ENCODE measurements at regions not wholly inside any gene's neighbourhood (a gene's known extent, or its start where the extent isn't known, plus 50 kb on each side); places are given as distances from the start of the nearest gene placed in this dataset.
A peak's percentile ranks its signal among the peaks of the same experiment; 100 is the strongest.

DNA sequence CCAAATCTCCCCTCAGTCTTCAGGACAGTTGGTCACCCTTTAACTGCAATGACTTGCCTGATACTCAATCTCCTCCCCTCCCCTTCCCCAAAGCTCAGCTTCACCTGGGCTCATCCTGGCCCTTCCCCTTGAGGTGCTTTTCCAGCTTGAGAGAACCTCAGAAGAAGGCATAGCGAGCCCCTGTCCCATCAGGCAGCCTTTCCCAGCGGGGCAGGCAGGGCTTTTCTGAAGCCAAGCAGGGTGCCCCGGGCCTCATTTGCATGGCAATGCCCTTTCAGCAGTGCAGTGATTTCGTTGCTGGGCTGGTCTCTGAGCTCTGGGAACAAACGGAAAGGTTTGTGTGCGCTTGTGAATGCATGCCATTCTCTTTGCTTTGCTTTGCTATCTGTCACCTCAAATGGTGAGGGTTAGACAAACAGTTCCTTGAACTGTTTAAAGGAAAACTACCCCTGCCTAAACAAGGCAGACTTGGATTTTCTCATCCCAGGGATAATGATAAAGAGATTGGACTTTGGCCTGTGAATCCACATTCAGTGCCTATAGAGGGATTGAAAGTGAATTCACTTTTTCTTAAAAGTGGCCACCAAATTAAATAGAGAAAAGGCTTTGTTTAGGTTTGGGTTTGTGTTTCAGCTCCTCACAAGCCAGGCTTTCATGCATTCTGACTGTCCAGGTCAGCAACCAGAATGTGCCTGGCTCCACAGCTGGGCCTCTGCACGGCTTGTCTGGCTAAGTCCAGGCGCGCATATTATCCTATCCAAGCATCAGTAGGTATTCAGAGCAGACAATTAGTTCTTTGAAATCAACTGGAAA, 165.3 kb downstream of the ZNF608 start:
- Histone ChIP-seq H3K27ac (no peak overlapping the region), H4K20me1 (no peaks in the 10 kb centered on the region), H3K4me1 (peaks cover 12 to 24% (median 19%) of the 10 kb centered on the region in 10 experiments; a peak in 19 of 20 replicates), H3K9ac (no peak overlapping the region), H3K4me3 (no peak overlapping the region), H3K9me3 (replicated peaks in 1 of 11) (peaks cover 8 to 18% (median 12%) of the 10 kb centered on the region in 11 experiments; a peak in 18 of 22 replicates), H3K36me3 (0 out of 22 replicates have a peak, but pooled peaks cover 0 to 5% (median 0%) of the 10 kb centered on the region in 11 experiments), H3K4me2 (no peak overlapping the region), H3K27me3 (no peaks in the 10 kb centered on the region)
- no peak for TF ChIP-seq Cebpa-rat (IDR thresholded peaks at IDR 0.05)

DNA sequence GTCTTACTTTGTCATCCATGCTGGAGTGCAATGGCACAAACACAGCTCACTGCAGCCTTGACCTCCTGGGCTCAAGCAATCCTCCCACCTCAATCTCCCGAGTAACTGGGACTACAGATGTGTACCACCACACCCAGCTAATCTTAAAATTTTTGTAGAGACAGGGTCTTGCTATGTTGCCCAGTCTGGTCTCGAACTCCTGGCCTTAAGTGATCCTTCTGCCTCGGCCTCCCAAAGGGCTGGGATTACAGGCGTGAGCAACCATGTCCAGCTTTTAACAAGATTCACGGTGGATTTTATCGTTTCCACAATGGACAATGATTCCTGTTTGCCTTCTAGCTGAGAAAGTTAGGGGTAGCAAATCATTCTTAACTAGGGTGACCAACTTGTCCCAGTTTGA, 165.9 kb downstream of the ZNF608 start:
- Histone ChIP-seq H3K4me2 (no peak overlapping the region), H3K9me3 (replicated peaks in 1 of 11) (peaks cover 6 to 12% (median 6%) of the 10 kb centered on the region in 11 experiments; a peak in 18 of 22 replicates), H3K36me3 (0 out of 22 replicates have a peak, but pooled peaks cover 0 to 5% (median 0%) of the 10 kb centered on the region in 11 experiments), H3K27me3 (no peaks in the 10 kb centered on the region), H3K4me3 (no peak overlapping the region), H3K27ac (no peak overlapping the region), H3K4me1 (peaks cover 12 to 24% (median 19%) of the 10 kb centered on the region in 10 experiments; a peak in 19 of 20 replicates), H4K20me1 (no peaks in the 10 kb centered on the region), H3K9ac (no peak overlapping the region)
- TF ChIP-seq Cebpa-rat (IDR thresholded peaks at IDR 0.05) = no peak

DNA sequence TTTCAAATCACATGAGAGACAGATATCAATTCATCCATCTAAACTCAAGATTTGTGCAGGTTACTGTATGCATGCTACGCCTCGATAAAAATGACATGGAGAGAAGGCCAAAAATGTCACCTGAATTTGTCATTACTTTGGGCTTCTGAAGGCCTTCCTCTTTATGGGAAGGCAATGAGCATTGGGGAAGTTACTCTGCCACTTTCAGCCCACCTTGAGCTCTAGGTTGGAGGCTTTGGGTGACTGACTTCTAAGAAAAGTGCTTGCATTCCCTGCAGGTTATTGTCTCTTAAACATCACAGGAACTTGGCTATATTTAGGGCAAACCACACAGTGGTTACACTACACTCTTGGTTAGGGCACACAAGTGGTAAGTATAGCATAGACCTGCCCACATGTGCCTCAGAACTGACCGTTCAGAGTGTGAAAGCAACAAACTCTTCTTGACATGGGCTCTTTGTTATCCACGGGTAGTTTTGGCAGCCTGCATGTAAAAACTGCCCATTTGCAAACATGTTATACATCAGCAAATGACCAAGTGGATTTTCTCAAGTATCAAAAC, 169.5 kb downstream of the ZNF608 start:
- TF ChIP-seq Cebpa-rat (IDR thresholded peaks at IDR 0.05) = no peak
- Histone ChIP-seq H3K27me3 (no peaks in the 10 kb centered on the region), H3K9ac (no peak overlapping the region), H4K20me1 (no peaks in the 10 kb centered on the region), H3K27ac (no peak overlapping the region), H3K4me2 (peak overlapping the region in 6 of 11 experiments; percentile 5 to 45 (median 22); a peak in 8 of 22 replicates), H3K9me3 (replicated peaks in 1 of 11) (no peaks in the 10 kb centered on the region), H3K36me3 (no peaks in the 10 kb centered on the region), H3K4me1 (peaks cover 0 to 9% (median 4%) of the 10 kb centered on the region in 10 experiments; a peak in 8 of 20 replicates), H3K4me3 (no peak overlapping the region)

DNA sequence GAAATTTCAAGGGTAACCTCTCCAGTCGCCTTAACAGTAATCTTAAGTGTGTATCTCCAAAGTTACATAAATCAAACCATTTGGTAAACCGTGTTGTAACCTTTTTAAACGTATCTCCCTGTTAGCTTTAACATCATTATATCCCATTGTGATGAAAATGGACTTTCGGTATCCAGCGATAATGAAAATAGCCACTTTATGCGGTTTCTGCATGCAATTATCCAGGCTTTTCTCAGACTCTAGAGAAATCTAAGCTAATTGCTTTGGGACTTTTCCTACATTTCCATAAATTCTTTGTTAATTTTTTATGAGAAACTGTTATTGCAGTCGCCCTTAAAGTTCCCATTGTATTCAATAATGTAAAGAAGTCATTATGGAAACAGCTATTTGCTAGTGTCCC, 170.7 kb downstream of the ZNF608 start:
- Histone ChIP-seq H3K36me3 (no peaks in the 10 kb centered on the region), H3K27me3 (no peaks in the 10 kb centered on the region), H3K4me3 (no peak overlapping the region), H3K27ac (no peak overlapping the region), H4K20me1 (no peaks in the 10 kb centered on the region), H3K9ac (no peak overlapping the region), H3K4me1 (peaks cover under 1 to 14% (median 6%) of the 10 kb centered on the region in 10 experiments; a peak in 16 of 20 replicates), H3K4me2 (no peak overlapping the region), H3K9me3 (replicated peaks in 1 of 11) (no peaks in the 10 kb centered on the region)
- no peak for TF ChIP-seq Cebpa-rat (IDR thresholded peaks at IDR 0.05)

DNA sequence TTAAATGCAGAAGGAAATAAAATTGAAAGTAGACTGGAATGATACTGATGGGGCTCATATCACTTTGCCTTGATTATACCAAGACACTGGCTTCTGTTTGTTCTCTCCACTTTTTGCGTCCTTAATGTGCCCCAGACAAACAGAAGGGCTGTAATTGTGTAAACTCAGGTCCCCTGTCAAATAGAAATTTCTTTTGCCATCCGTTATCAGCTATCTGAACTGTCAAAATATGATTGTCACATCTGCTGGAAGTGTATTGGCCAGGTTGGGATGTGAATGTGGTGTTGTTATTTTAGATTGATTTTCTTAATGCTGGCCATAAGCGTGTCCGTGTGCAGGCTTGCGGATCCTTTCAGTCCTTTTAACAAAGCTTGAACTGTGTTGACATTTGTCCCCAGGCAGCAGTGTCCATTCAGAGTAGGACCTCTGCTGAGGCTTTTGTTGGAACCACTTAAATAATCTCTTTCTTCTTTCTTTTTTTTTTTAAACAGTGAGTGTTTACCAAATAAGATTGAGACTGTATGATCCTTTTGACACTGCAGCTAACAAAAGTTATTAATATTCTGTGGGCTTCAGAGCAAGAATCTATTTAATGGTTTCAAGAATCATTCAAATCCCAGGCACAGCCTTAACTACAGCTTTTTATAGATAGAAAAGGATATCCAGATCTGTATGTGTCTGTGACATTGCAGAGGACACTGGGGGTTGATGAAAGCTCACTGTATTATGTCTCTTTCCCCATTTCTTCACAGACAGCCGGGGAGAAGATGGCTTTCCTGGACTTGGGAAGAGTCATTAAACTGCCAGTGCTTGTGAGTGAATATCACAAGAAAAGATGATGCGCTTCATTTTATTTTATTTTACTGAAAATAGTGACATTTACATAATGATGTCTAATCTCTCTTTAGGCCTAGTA, 171.7 kb downstream of the ZNF608 start:
- Histone ChIP-seq H3K4me3 (no peak overlapping the region), H3K9me3 (replicated peaks in 1 of 11) (no peaks in the 10 kb centered on the region), H3K4me2 (no peak overlapping the region), H3K27me3 (no peaks in the 10 kb centered on the region), H3K9ac (no peak overlapping the region), H3K36me3 (no peaks in the 10 kb centered on the region), H4K20me1 (no peaks in the 10 kb centered on the region), H3K27ac (no peak overlapping the region), H3K4me1 (peaks cover 4 to 22% (median 15%) of the 10 kb centered on the region in 10 experiments; a peak in 16 of 20 replicates)
- no peak for TF ChIP-seq Cebpa-rat (IDR thresholded peaks at IDR 0.05)

DNA sequence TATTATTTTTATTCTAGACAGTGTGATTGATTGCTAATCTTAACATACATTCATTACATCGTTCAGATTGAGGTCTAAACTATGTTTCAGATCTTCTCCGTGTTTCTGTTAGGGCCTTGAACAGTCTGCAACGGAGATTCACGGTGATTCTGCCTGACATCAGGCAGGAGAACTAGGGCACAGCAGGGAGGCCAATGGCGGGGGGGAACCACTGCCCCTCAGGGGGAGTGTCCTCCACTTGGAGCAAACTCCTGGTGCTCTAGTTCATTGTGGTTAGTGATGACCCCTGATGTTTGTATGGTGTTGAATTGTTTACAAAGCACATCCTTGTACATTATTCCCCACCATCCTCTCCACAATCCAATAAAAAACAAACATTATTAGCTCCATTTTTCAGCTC, 173.5 kb downstream of the ZNF608 start:
- Histone ChIP-seq H3K4me3 (no peak overlapping the region), H3K9me3 (replicated peaks in 1 of 11) (no peaks in the 10 kb centered on the region), H4K20me1 (no peaks in the 10 kb centered on the region), H3K4me1 (peaks cover 4 to 22% (median 15%) of the 10 kb centered on the region in 10 experiments; a peak in 16 of 20 replicates), H3K27me3 (no peaks in the 10 kb centered on the region), H3K36me3 (no peaks in the 10 kb centered on the region), H3K27ac (no peak overlapping the region), H3K4me2 (no peak overlapping the region), H3K9ac (no peak overlapping the region)
- TF ChIP-seq Cebpa-rat (IDR thresholded peaks at IDR 0.05) = no peak

DNA sequence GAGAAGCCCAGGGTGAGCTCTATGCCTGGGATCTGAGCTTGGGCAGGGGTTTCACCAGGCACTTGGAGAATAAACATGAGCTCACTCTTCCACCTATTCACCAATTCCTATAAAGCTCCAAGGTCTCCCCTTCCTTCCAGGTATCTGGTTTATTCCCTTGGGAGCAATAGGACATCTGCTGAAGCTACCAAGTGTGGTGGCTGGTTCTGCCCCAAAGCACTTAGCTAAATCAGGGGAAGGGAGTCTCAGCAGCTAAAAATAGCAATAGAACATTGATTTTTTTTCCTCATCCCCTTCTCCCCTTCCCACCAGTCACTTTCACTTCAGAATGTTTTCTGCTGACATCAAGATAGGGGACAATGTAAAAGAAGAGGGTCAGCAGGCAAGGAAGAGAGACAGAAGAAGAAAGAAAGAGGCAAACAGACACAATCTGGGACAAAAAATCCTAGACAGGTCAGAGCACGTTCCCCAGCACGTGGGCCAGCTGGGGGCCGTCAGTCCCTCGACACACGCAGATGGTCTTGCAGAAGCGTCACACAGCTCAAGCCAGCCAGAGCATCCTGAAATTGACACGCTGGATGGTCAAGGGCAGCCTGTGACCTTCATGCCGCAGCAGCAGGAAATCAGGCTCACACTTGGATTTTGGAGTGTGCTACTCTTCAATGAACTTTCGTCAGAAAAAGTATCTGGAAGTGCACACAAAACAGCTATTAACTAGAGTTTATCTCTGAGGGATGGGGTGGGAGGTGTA, 176.0 kb downstream of the ZNF608 start:
- TF ChIP-seq Cebpa-rat (IDR thresholded peaks at IDR 0.05) = no peak
- Histone ChIP-seq H4K20me1 (no peaks in the 10 kb centered on the region), H3K4me1 (peaks cover 4 to 14% (median 12%) of the 10 kb centered on the region in 10 experiments; a peak in 16 of 20 replicates), H3K4me2 (peak overlapping the region in 10 of 11 experiments; percentile 50 to 82 (median 72); a peak in 21 of 22 replicates), H3K36me3 (no peaks in the 10 kb centered on the region), H3K27me3 (no peaks in the 10 kb centered on the region), H3K4me3 (no peak overlapping the region), H3K9ac (0 out of 22 replicates have a peak overlapping the region, but pooled peaks of 2 of the 11 experiments have one; percentile 3 to 7), H3K9me3 (replicated peaks in 1 of 11) (no peaks in the 10 kb centered on the region), H3K27ac (no peak overlapping the region)

DNA sequence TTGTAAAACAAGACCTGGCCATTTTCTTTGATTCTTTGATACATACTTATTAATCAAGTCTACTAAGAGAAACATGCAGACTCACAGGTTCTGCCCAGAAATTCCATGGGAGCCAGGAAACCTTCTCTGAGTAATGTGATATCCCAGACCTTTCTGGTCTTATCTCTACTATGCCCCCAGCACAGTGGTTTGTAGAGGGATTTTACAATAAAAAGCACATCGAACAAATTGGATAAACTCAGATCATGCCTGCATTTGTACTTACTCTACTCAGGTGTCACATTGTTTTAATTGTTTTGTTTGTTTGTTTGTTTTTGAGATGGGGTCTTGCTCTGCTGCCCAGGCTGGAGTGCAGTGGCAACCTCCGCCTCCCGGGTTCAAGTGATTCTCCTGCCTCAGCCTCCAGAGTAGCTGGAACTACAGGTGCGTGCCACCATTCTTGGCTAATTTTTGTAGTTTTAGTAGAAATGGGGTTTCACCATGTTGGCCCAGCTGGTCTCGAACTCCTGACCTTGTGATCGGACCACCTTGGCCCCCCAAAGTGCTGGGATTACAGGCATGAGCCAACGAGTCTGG, 179.5 kb downstream of the ZNF608 start:
- Histone ChIP-seq H3K4me3 (no peak overlapping the region), H3K9me3 (replicated peaks in 1 of 11) (no peaks in the 10 kb centered on the region), H3K27me3 (no peaks in the 10 kb centered on the region), H3K4me2 (no peak overlapping the region), H4K20me1 (no peaks in the 10 kb centered on the region), H3K9ac (no peak overlapping the region), H3K4me1 (peaks cover 4 to 14% (median 12%) of the 10 kb centered on the region in 10 experiments; a peak in 16 of 20 replicates), H3K36me3 (no peaks in the 10 kb centered on the region), H3K27ac (no peak overlapping the region)
- TF ChIP-seq Cebpa-rat (IDR thresholded peaks at IDR 0.05) = no peak
